Adrenal gland (tissue), 9 donors: ENCODE measurements at regions not wholly inside any gene's neighbourhood (a gene's known extent, or its start where the extent isn't known, plus 50 kb on each side); places are given as distances from the start of the nearest gene placed in this dataset.

Source experiments
- DNase-seq, 7 donors: peaks; one replicate each; pipeline ENCODE4 v3.0.0-alpha.2; 2019 to 2020
- H3K27ac ChIP-seq, 5 donors: fragments of 200-600 bp; sonication (generic) in 4 of 5; 1 replicate in 3 of 5; 2 replicates in 2 of 5; pipeline versions ENCODE4 v1.5.1 to v1.8.0; 2016 to 2020; ENCODE audit warnings: mild to moderate bottlenecking in 1 of 5
- H3K27me3 ChIP-seq: fragments of 200-600 bp; 2 replicates; pipeline ENCODE4 v1.8.0; 2021
- H3K36me3 ChIP-seq, 2 donors: fragments of 200-600 bp; replicated peaks in 1 of 2; 1 replicate in 1 of 2; 2 replicates in 1 of 2; pipeline versions ENCODE4 v1.5.1 to v1.8.0; 2018 to 2022
- H3K4me1 ChIP-seq, 2 donors: fragments of 200-600 bp; replicated peaks in 1 of 2; 1 replicate in 1 of 2; 2 replicates in 1 of 2; pipeline versions ENCODE4 v1.5.1 to v1.8.0; 2018 to 2021
- H3K4me3 ChIP-seq, 4 donors: fragments of 200-600 bp; sonication (generic) in 3 of 4; one replicate each; pipeline ENCODE4 v1.5.1; 2016 to 2018
- H3K9me3 ChIP-seq, 3 donors: fragments of 200-600 bp; sonication (generic) in 1 of 3; replicated peaks in 1 of 3; 1 replicate in 2 of 3; 2 replicates in 1 of 3; pipeline versions ENCODE4 v1.5.1 to v1.8.0; 2016 to 2021
- POLR2A ChIP-seq, 2 donors: fragments of 450-650 bp; IDR thresholded peaks; one replicate each; pipeline ENCODE4 v1.6.1; 2017; ENCODE audit warnings: antibody characterized with exemption in 2 of 2, mild to moderate bottlenecking in 2 of 2, moderate library complexity in 1 of 2
- whole genome bisulfite sequencing, 4 donors: extraction: QIAGEN DNeasy Blood & Tissue Kit in 2 of 4; methylation state at CpG; one replicate each; pipeline versions ENCODE4 v1.1.5 to v1.1.7; 2013 to 2017; 5-methylcytosine and 5-hydroxymethylcytosine counted together
- intact Hi-C, 2 donors: fragments of 100-400 bp; cut with DNase I; formaldehyde crosslinking; loops; one replicate each; pipeline versions ENCODE4 v1.14.1 to v1.15.0; 2022 to 2023
- TF ChIP-seq, protein P1 (sequence below), 6 experiments: fragments of 450-650 bp in 4 of 6; fragments of 200-600 bp in 2 of 6; sonication (generic) in 1 of 6; IDR thresholded peaks; 1 replicate in 5 of 6; 2 replicates in 1 of 6; pipeline versions ENCODE4 v1.5.1 to v1.8.0; 2016 to 2021; ENCODE audit warnings: antibody characterized with exemption in 6 of 6, mild to moderate bottlenecking in 2 of 6, moderate library complexity in 1 of 6
- donor health status: healthy with polysubstance abuse.
- donor health status: Bipolar disorder and iron deficiency.
- donor health status: DM: yes; HTN: yes; CAD: no.
- donor health status: DM: no; HTN: no; CAD: no.
- donor health status: DM: no; HTN: no; CAD: no.

DNA sequence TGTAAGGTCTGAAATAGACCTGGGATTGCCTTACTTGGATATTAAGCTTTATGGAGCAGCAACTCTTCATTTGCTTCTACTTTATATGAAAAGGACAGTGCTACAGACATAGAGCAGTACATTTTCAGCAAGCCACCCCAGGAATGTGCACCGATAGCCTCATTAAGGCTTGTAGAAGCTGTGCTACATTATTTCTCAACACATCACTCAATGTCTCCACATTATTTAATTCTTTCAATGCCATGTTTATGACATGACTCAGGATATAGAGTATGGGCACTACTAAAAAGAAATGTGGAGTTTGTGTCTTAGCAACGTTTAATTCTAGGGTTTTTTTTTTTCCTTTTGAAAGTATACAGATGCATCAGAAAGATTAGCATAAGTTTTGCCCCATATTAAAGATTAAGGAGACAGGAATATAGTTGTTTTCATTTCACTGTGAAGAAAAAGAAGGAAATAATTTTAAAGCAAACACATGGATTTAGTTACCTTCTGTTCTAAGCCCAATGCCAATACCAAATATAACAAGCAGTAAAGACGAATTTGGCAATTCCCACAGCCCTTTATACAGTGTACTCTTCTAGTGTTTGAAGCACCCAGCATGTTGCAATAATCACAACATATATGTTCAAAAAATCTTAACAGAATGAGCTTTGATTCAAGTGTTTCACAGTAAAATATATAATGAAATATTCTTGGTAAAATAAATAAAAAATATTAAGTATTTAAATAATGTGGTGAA, 2140.1 kb upstream of the AGA start:
- TF ChIP-seq POLR2A (IDR thresholded peaks at IDR 0.05), result no peak
- TF ChIP-seq, protein P1, sequence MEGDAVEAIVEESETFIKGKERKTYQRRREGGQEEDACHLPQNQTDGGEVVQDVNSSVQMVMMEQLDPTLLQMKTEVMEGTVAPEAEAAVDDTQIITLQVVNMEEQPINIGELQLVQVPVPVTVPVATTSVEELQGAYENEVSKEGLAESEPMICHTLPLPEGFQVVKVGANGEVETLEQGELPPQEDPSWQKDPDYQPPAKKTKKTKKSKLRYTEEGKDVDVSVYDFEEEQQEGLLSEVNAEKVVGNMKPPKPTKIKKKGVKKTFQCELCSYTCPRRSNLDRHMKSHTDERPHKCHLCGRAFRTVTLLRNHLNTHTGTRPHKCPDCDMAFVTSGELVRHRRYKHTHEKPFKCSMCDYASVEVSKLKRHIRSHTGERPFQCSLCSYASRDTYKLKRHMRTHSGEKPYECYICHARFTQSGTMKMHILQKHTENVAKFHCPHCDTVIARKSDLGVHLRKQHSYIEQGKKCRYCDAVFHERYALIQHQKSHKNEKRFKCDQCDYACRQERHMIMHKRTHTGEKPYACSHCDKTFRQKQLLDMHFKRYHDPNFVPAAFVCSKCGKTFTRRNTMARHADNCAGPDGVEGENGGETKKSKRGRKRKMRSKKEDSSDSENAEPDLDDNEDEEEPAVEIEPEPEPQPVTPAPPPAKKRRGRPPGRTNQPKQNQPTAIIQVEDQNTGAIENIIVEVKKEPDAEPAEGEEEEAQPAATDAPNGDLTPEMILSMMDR (IDR thresholded peaks at IDR 0.05), result no peak
- no peak overlapping the region for H3K4me3 ChIP-seq
- no peak for DNase-seq
- H3K27me3 ChIP-seq, result no peaks in the 10 kb centered on the region
- no peaks in the 10 kb centered on the region for H3K4me1 ChIP-seq
- intact Hi-C loops, result no loop called here
- H3K36me3 ChIP-seq, result no peaks in the 10 kb centered on the region
- H3K27ac ChIP-seq, result no peak overlapping the region
- WGBS, 4 donors, result 64 to 78% (median 71%) methylated on average over 3 of the region's 3 CpGs
- H3K9me3 ChIP-seq, result no peaks in the 10 kb centered on the region

DNA sequence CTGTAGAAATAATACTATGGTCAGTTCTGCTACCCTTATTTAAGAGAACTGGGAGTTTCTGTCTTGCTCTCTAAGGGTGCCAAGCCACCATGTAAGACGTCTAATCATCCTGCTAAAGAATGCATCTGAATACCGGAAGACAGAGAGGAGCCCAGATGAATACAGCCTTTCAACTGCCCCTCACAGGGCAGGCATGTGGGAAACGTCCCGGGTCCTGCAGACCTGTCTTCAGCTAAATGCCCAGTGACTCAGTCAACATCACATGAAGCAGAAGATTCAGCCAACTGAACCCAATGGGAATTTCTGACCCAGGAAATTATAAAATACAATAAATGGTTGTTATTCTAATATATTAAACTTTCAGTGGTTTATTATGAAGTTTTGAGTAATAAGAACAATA, 2141.0 kb upstream of the AGA start:
- intact Hi-C loops, result no loop called here
- TF ChIP-seq POLR2A (IDR thresholded peaks at IDR 0.05), result no peak
- TF ChIP-seq, protein P1 (IDR thresholded peaks at IDR 0.05), result no peak
- DNase-seq, result no peak
- WGBS, 4 donors, result 39 to 46% (median 45%) methylated on average over 4 of the region's 4 CpGs
- H3K36me3 ChIP-seq, result no peaks in the 10 kb centered on the region
- H3K27me3 ChIP-seq, result no peaks in the 10 kb centered on the region
- no peak overlapping the region for H3K4me3 ChIP-seq
- no peak overlapping the region for H3K27ac ChIP-seq
- no peaks in the 10 kb centered on the region for H3K4me1 ChIP-seq
- no peaks in the 10 kb centered on the region for H3K9me3 ChIP-seq

DNA sequence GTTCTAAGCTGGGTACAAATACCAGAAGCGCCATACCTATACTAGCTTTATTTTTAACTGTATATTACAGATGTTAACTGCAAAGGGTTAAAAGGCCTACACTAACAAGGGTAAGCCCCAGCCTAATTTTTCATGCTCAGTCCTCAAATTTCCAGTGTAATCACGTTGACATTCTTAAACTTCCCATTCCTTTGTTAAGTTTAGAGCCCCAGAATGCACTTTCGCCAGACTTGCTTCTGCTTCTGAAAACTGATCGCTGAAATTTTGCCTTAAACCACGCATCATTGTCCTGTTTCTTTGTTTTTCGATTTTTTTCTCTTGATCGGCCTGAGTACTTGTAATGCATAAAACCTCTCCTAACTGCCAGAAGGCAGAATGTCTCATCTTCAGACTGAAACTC, 2141.9 kb upstream of the AGA start:
- Histone ChIP-seq H3K27me3 (no peaks in the 10 kb centered on the region), H3K36me3 (no peaks in the 10 kb centered on the region), H3K4me3 (no peak overlapping the region), H3K4me1 (no peaks in the 10 kb centered on the region), H3K9me3 (no peaks in the 10 kb centered on the region), H3K27ac (no peak overlapping the region)
- no peak for TF ChIP-seq POLR2A (IDR thresholded peaks at IDR 0.05)
- TF ChIP-seq, protein P1 (IDR thresholded peaks at IDR 0.05), result no peak
- intact Hi-C loops, result no loop called here
- no peak for DNase-seq
- 21 to 76% (median 42%) methylated on average over 7 of the region's 7 CpGs for WGBS, 4 donors

DNA sequence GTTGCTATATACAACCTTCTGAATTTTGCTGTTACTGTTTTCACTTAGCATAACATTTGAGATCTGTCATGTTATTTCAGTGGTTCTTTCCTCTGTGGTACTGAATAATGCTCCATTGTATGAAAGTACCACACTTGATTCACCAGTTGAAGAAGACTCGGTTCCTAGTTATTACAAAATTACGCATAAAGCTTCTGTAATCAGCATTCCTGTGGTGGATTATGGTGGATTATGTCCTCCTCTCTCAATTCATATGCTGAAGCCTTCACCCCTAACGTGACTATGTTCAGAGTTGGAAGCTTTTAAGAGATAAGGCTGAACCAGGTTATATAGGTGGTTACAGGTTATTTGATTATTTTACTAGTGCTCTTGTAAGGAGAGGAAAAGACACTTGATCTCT, 2143.5 kb upstream of the AGA start:
- 77 to 87% (median 81%) methylated on average over 3 of the region's 3 CpGs for WGBS, 4 donors
- H3K4me1 ChIP-seq, result no peaks in the 10 kb centered on the region
- intact Hi-C loops, result no loop called here

More for the DNA sequence above, 2143.5 kb upstream of the AGA start:
- H3K4me3 ChIP-seq, result no peak overlapping the region
- H3K27me3 ChIP-seq, result no peaks in the 10 kb centered on the region
- no peaks in the 10 kb centered on the region for H3K9me3 ChIP-seq
- TF ChIP-seq POLR2A (IDR thresholded peaks at IDR 0.05), result no peak
- TF ChIP-seq, protein P1 (IDR thresholded peaks at IDR 0.05), result no peak
- no peaks in the 10 kb centered on the region for H3K36me3 ChIP-seq
- DNase-seq, result no peak
- no peak overlapping the region for H3K27ac ChIP-seq
